Peyer's patch (tissue), 4 donors: ENCODE measurements at regions not wholly inside any gene's neighbourhood (a gene's known extent, or its start where the extent isn't known, plus 50 kb on each side); places are given as distances from the start of the nearest gene placed in this dataset.

Experiments used
- DNase-seq, 3 donors: peaks; one replicate each; pipeline ENCODE4 v3.0.0-alpha.2; 2017 to 2019
- H3K27ac ChIP-seq, 4 donors: fragments of 200-600 bp; sonication (generic); one replicate each; pipeline ENCODE4 v1.5.1; 2016 to 2019
- H3K27me3 ChIP-seq, 2 donors: fragments of 200-600 bp; sonication (generic); one replicate each; pipeline ENCODE4 v1.5.1; 2019
- H3K36me3 ChIP-seq, 3 donors: fragments of 200-600 bp; sonication (generic); one replicate each; pipeline ENCODE4 v1.5.1; 2016 to 2019
- H3K4me1 ChIP-seq, 4 donors: fragments of 200-600 bp; sonication (generic); one replicate each; pipeline ENCODE4 v1.5.1; 2016 to 2019
- H3K4me3 ChIP-seq, 4 donors: fragments of 200-600 bp; sonication (generic); 1 replicate in 3 of 4; 2 replicates in 1 of 4; pipeline ENCODE4 v1.5.1; 2016 to 2019; ENCODE audit warnings: mild to moderate bottlenecking in 1 of 4
- H3K9me3 ChIP-seq, 4 donors: fragments of 200-600 bp; sonication (generic); one replicate each; pipeline ENCODE4 v1.5.1; 2016 to 2019; ENCODE audit warnings: mild to moderate bottlenecking in 1 of 4
- CTCF ChIP-seq, 6 experiments: fragments of 450-650 bp in 4 of 6; fragments of 200-600 bp in 2 of 6; sonication (generic) in 1 of 6; IDR thresholded peaks; one replicate each; pipeline ENCODE4 v1.5.1; 2017 to 2019; ENCODE audit warnings: antibody characterized with exemption in 6 of 6, mild to moderate bottlenecking in 3 of 6, moderate library complexity in 1 of 6
- POLR2A ChIP-seq, 2 donors: fragments of 450-650 bp; IDR thresholded peaks; one replicate each; pipeline ENCODE4 v1.5.1; 2017; ENCODE audit warnings: antibody characterized with exemption in 2 of 2, mild to moderate bottlenecking in 2 of 2, moderate library complexity in 2 of 2

GRCh38 chr6:23081701-23082100 is 512.3 kb downstream of the HDGFL1 start:
- H3K4me3 ChIP-seq: no peak overlapping the region
- H3K36me3 ChIP-seq: no peaks in the 10 kb centered on the region
- H3K9me3 ChIP-seq: no peaks in the 10 kb centered on the region
- H3K4me1 ChIP-seq: no peaks in the 10 kb centered on the region
- no peak for DNase-seq
- no peak for TF ChIP-seq POLR2A (IDR thresholded peaks at IDR 0.05)
- TF ChIP-seq CTCF (IDR thresholded peaks at IDR 0.05): no peak
- no peak overlapping the region for H3K27ac ChIP-seq
- no peaks in the 10 kb centered on the region for H3K27me3 ChIP-seq

GRCh38 chr6:23086100-23086499 is 516.7 kb downstream of the HDGFL1 start:
- no peaks in the 10 kb centered on the region for H3K9me3 ChIP-seq
- no peaks in the 10 kb centered on the region for H3K27me3 ChIP-seq
- no peak for DNase-seq
- no peaks in the 10 kb centered on the region for H3K36me3 ChIP-seq
- TF ChIP-seq CTCF (IDR thresholded peaks at IDR 0.05) (no peak), POLR2A (IDR thresholded peaks at IDR 0.05) (no peak)
- H3K4me3 ChIP-seq: no peak overlapping the region
- no peaks in the 10 kb centered on the region for H3K4me1 ChIP-seq
- H3K27ac ChIP-seq: no peak overlapping the region

GRCh38 chr6:23087471-23087870 is 518.1 kb downstream of the HDGFL1 start:
- DNase-seq: no peak
- no peak for TF ChIP-seq CTCF (IDR thresholded peaks at IDR 0.05)
- TF ChIP-seq POLR2A (IDR thresholded peaks at IDR 0.05): no peak
- Histone ChIP-seq H3K36me3 (no peaks in the 10 kb centered on the region), H3K27ac (no peak overlapping the region), H3K4me1 (no peaks in the 10 kb centered on the region), H3K4me3 (no peak overlapping the region), H3K27me3 (no peaks in the 10 kb centered on the region), H3K9me3 (no peaks in the 10 kb centered on the region)

- H3K9me3 ChIP-seq: no peaks in the 10 kb centered on the region
- H3K27ac ChIP-seq: no peak overlapping the region
- no peak for DNase-seq
- H3K27me3 ChIP-seq: no peaks in the 10 kb centered on the region
- H3K36me3 ChIP-seq: no peaks in the 10 kb centered on the region
- H3K4me1 ChIP-seq: no peaks in the 10 kb centered on the region
- no peak overlapping the region for H3K4me3 ChIP-seq
- no peak for TF ChIP-seq POLR2A (IDR thresholded peaks at IDR 0.05)
- no peak for TF ChIP-seq CTCF (IDR thresholded peaks at IDR 0.05)
Measured at GRCh38 chr6:23088761-23089160, 519.4 kb downstream of the HDGFL1 start.

- Histone ChIP-seq H3K9me3 (no peaks in the 10 kb centered on the region), H3K4me1 (no peaks in the 10 kb centered on the region), H3K4me3 (no peak overlapping the region), H3K36me3 (no peaks in the 10 kb centered on the region), H3K27ac (no peak overlapping the region), H3K27me3 (no peaks in the 10 kb centered on the region)
- no peak for TF ChIP-seq POLR2A (IDR thresholded peaks at IDR 0.05)
- TF ChIP-seq CTCF (IDR thresholded peaks at IDR 0.05): no peak
- DNase-seq: no peak
Measured at GRCh38 chr6:23089981-23090380, 520.6 kb downstream of the HDGFL1 start.

- no peak for DNase-seq
- Histone ChIP-seq H3K27ac (no peak overlapping the region), H3K36me3 (no peaks in the 10 kb centered on the region), H3K4me3 (no peak overlapping the region), H3K9me3 (no peaks in the 10 kb centered on the region), H3K4me1 (no peaks in the 10 kb centered on the region), H3K27me3 (no peaks in the 10 kb centered on the region)
- TF ChIP-seq POLR2A (IDR thresholded peaks at IDR 0.05) (no peak), CTCF (IDR thresholded peaks at IDR 0.05) (no peak)
Measured at GRCh38 chr6:23091795-23092194, 522.4 kb downstream of the HDGFL1 start.
